ENCODE measurements at regions not wholly inside any gene's neighbourhood (a gene's known extent, or its start where the extent isn't known, plus 50 kb on each side); places are given as distances from the start of the nearest gene placed in this dataset.

DNA sequence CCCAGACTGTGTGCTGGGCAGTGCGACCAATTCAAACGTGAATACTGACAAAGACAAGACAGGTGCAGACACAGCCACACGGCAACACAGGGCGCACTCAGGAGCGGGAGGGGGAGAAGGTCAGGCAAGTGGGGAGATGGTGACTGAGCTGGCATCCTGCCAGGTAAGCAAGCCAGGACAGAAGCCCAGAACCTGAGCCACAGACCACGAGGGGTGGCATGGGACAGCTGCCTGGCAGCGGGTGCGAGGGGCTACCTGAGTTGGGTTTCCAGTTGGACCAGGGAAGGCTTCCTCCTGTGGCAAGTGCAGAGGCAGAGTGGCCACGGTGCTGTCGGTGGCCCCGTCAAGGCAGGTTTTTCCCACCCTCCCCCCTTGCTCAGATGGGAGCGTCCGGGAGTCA is 215.2 kb upstream of the ARID1B start:
- Histone ChIP-seq H3K9me3 (ENCODE audit: control insufficient read depth, insufficient read depth, low read length) (no peaks in the 10 kb centered on the region), H3K4me1 (ENCODE audit: control insufficient read depth, insufficient read depth, low read length) (peaks cover 14% of the 10 kb centered on the region), H3K36me3 (ENCODE audit: control insufficient read depth, insufficient read depth, low read length) (no peaks in the 10 kb centered on the region), H3K4me3 (ENCODE audit: low read depth, low read length) (no peak overlapping the region), H3K27ac (ENCODE audit: low read depth, low read length) (no peak overlapping the region), H3K27me3 (ENCODE audit: control insufficient read depth, insufficient read depth, low read length) (no peaks in the 10 kb centered on the region)
- 85% methylated on average over 9 of the region's 13 CpGs for WGBS (ENCODE audit: insufficient coverage)
- DNase-seq (ENCODE audit: low read depth in 4 of 6, low spot score in 6 of 6), result no peak

DNA sequence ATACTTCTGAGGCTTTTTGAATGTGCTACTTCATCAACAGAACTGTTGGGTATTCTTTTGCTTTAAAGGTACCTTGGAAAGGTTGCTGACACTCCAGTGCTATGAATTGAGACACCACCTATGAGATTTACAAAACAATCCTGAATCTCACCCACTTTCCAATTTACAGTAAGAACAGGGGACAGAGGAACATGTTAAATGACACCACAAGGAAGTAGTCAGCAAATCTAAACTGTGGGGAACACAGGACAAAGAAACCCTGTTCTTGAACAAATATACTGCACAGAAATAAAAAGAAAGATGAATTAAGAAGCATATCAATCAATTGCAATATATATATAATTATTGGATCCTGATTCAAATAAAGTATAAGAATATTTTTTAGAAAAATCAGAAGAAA is 216.7 kb upstream of the ARID1B start:
- no peaks in the 10 kb centered on the region for H3K36me3 ChIP-seq (ENCODE audit: control insufficient read depth, insufficient read depth, low read length)
- DNase-seq (ENCODE audit: low read depth in 4 of 6, low spot score in 6 of 6), result no peak
- H3K4me3 ChIP-seq (ENCODE audit: low read depth, low read length), result no peak overlapping the region
- H3K27ac ChIP-seq (ENCODE audit: low read depth, low read length), result no peak overlapping the region
- H3K9me3 ChIP-seq (ENCODE audit: control insufficient read depth, insufficient read depth, low read length), result no peaks in the 10 kb centered on the region
- H3K4me1 ChIP-seq (ENCODE audit: control insufficient read depth, insufficient read depth, low read length), result peaks cover 14% of the 10 kb centered on the region
- no peaks in the 10 kb centered on the region for H3K27me3 ChIP-seq (ENCODE audit: control insufficient read depth, insufficient read depth, low read length)

DNA sequence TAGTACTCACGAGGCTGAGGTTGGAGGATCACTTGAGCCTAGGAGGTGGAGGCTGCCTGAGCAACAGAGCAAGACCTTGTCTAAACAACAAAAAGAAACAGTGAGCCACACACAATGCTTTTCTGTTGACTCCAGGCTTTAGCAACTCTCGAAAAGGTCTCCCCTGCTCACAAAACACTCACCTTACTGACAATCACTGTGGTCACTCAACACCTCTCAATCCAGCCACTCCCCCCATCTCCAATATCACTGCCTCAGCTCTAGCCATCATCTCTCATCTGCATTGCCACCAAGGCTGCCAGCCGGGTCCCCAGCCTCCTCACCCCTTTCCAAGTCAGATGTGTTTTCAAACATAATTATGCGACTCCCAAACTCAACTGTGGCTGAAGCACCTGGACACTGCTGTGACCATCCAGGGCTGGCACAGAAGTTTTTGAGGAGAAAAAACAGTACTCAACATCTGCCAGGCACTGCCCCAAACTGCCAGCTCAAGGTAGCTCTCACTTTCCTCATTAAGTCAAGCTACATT is 218.0 kb upstream of the ARID1B start:
- H3K27me3 ChIP-seq (ENCODE audit: control insufficient read depth, insufficient read depth, low read length), result no peaks in the 10 kb centered on the region
- H3K9me3 ChIP-seq (ENCODE audit: control insufficient read depth, insufficient read depth, low read length), result no peaks in the 10 kb centered on the region
- H3K27ac ChIP-seq (ENCODE audit: low read depth, low read length), result no peak overlapping the region
- H3K36me3 ChIP-seq (ENCODE audit: control insufficient read depth, insufficient read depth, low read length), result no peaks in the 10 kb centered on the region
- no peak overlapping the region for H3K4me3 ChIP-seq (ENCODE audit: low read depth, low read length)
- 89% methylated on average over 3 of the region's 4 CpGs for WGBS (ENCODE audit: insufficient coverage)
- no peak for DNase-seq (ENCODE audit: low read depth in 4 of 6, low spot score in 6 of 6)
- peaks cover 8% of the 10 kb centered on the region for H3K4me1 ChIP-seq (ENCODE audit: control insufficient read depth, insufficient read depth, low read length)

DNA sequence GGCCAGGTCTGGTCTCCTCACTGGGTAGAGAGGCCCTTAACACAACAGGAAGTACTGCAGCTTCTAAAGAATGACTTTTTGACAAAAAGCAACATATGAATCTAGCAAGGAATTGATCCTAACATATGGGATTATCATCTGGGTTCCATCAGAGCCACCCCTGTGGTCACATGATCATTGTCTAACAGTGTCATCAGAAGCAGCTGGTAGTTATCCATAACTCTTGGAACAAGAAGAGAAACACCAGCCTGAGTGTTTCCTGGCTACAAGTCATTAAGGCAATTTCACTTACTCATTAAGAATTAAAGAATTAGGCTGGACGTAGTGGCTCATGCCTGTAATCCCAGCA is 219.3 kb upstream of the ARID1B start:
- H3K27me3 ChIP-seq (ENCODE audit: control insufficient read depth, insufficient read depth, low read length), result no peaks in the 10 kb centered on the region
- no CpG with 5 or more reads among the region's 1 CpG for WGBS (ENCODE audit: insufficient coverage)
- peaks cover 5% of the 10 kb centered on the region for H3K4me1 ChIP-seq (ENCODE audit: control insufficient read depth, insufficient read depth, low read length)
- H3K27ac ChIP-seq (ENCODE audit: low read depth, low read length), result no peak overlapping the region
- no peak overlapping the region for H3K4me3 ChIP-seq (ENCODE audit: low read depth, low read length)
- H3K36me3 ChIP-seq (ENCODE audit: control insufficient read depth, insufficient read depth, low read length), result no peaks in the 10 kb centered on the region
- no peak for DNase-seq (ENCODE audit: low read depth in 4 of 6, low spot score in 6 of 6)
- no peaks in the 10 kb centered on the region for H3K9me3 ChIP-seq (ENCODE audit: control insufficient read depth, insufficient read depth, low read length)

DNA sequence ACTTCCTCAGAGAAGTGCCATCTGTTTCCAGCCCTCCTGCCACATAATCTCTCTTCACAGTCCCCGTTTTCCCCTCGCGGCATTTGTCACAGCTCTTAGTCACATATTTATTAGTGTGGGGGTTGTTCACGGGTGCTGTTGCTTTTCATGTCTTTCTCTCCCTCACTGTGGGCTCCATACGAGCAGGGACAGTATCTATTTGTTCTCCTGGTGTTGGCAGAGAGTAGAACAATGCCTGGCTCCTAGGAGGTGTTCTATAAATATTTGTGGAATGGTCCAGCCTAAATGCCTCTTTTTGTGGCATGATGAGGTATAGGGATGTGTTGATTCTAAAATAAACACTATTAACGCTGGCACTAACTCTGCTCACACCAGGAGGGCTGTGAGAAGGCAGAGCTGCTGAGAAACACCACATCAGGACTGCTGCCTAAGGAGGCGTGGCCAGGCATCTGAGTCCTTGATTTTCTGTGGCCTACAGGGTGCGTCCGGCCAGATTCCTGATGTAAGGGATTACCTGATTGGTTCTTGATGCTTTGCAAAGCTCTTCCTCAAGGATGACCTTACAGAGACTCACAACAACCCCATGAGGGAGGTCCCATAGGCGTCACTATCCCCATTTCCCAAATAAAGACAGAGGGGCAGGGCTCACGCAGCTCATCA is 219.8 kb upstream of the ARID1B start:
- peak in 2 of 6 donors; percentile 45 to 77 for DNase-seq (ENCODE audit: low read depth in 4 of 6, low spot score in 6 of 6)
- Histone ChIP-seq H3K36me3 (ENCODE audit: control insufficient read depth, insufficient read depth, low read length) (no peaks in the 10 kb centered on the region), H3K27ac (ENCODE audit: low read depth, low read length) (no peak overlapping the region), H3K27me3 (ENCODE audit: control insufficient read depth, insufficient read depth, low read length) (no peaks in the 10 kb centered on the region), H3K4me3 (ENCODE audit: low read depth, low read length) (no peak overlapping the region), H3K9me3 (ENCODE audit: control insufficient read depth, insufficient read depth, low read length) (no peaks in the 10 kb centered on the region), H3K4me1 (ENCODE audit: control insufficient read depth, insufficient read depth, low read length) (peaks cover 5% of the 10 kb centered on the region)
- 36% methylated on average over 4 of the region's 11 CpGs for WGBS (ENCODE audit: insufficient coverage)

DNA sequence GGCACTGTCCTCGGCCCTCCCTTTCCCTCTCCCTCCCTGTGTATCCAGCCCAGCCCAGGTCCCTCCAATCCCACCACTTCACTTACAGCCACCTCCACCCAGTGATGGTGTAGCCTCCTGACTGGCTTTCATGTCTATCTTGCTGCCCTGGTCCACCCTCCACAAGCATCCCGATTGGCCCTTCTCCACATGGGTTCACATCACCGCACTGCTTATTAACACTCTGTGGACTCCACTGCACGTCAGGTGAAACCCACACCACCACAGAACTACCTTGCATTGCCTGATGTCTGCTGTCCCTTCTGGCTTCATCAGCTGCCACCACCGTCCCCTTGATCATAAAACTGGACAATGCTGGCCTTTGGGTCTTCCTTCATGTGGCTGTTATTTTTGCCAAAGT is 220.4 kb upstream of the ARID1B start:
- no peaks in the 10 kb centered on the region for H3K27me3 ChIP-seq (ENCODE audit: control insufficient read depth, insufficient read depth, low read length)
- WGBS (ENCODE audit: insufficient coverage), result 78% methylated on average over 5 of the region's 5 CpGs
- no peaks in the 10 kb centered on the region for H3K9me3 ChIP-seq (ENCODE audit: control insufficient read depth, insufficient read depth, low read length)
- H3K4me1 ChIP-seq (ENCODE audit: control insufficient read depth, insufficient read depth, low read length), result peaks cover 5% of the 10 kb centered on the region
- no peak for DNase-seq (ENCODE audit: low read depth in 4 of 6, low spot score in 6 of 6)
- H3K27ac ChIP-seq (ENCODE audit: low read depth, low read length), result no peak overlapping the region
- H3K36me3 ChIP-seq (ENCODE audit: control insufficient read depth, insufficient read depth, low read length), result no peaks in the 10 kb centered on the region
- H3K4me3 ChIP-seq (ENCODE audit: low read depth, low read length), result no peak overlapping the region

DNA sequence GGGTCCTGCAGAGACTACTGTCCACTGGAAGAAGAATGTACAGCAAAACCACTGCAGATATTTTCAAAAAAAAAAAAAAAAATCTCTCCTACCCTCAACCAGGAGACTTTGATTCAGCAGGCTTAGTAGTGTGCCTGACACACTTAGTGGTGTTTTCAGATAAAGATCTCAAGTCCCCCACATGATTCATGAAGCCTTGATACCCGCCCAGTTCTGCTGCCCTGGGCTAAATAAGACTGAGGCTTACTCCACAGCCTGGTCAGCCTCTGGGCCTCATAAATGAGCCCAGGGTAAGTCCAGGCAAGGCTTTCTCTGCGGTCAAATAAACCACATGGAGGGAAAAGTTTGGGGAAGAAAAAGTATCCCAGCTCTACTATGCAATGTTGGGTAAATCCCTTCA is 222.1 kb upstream of the ARID1B start:
- Histone ChIP-seq H3K27ac (ENCODE audit: low read depth, low read length) (no peak overlapping the region), H3K36me3 (ENCODE audit: control insufficient read depth, insufficient read depth, low read length) (no peaks in the 10 kb centered on the region), H3K4me1 (ENCODE audit: control insufficient read depth, insufficient read depth, low read length) (peaks cover 5% of the 10 kb centered on the region), H3K4me3 (ENCODE audit: low read depth, low read length) (no peak overlapping the region), H3K9me3 (ENCODE audit: control insufficient read depth, insufficient read depth, low read length) (no peaks in the 10 kb centered on the region), H3K27me3 (ENCODE audit: control insufficient read depth, insufficient read depth, low read length) (no peaks in the 10 kb centered on the region)
- 73% methylated on average over 2 of the region's 2 CpGs for WGBS (ENCODE audit: insufficient coverage)
- no peak for DNase-seq (ENCODE audit: low read depth in 4 of 6, low spot score in 6 of 6)

DNA sequence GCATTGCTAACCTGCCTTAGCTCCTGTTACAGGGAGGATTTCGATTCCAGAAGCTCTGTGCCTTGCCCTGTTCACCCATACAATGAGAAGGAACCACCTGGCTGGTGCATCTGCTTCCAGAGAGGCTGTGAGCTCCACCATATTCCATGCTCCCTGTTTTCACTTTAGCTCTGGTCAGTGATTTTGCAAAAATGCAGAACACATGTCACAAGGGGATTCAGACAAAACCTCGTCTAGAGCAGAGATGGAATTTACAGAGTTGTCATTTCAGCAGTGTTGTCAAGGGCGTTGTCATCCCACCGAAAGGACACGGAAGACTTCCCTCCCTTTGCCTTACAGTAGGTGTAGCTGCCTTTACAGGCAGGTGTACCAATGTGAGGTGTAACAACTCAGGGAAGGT is 223.0 kb upstream of the ARID1B start:
- DNase-seq (ENCODE audit: low read depth in 4 of 6, low spot score in 6 of 6), result peak in 1 of 6 donors; percentile 45
- Histone ChIP-seq H3K9me3 (ENCODE audit: control insufficient read depth, insufficient read depth, low read length) (no peaks in the 10 kb centered on the region), H3K27ac (ENCODE audit: low read depth, low read length) (no peak overlapping the region), H3K27me3 (ENCODE audit: control insufficient read depth, insufficient read depth, low read length) (no peaks in the 10 kb centered on the region), H3K4me1 (ENCODE audit: control insufficient read depth, insufficient read depth, low read length) (peaks cover 5% of the 10 kb centered on the region), H3K36me3 (ENCODE audit: control insufficient read depth, insufficient read depth, low read length) (no peaks in the 10 kb centered on the region), H3K4me3 (ENCODE audit: low read depth, low read length) (no peak overlapping the region)
- WGBS (ENCODE audit: insufficient coverage), result 40% methylated on average over 1 of the region's 5 CpGs

DNA sequence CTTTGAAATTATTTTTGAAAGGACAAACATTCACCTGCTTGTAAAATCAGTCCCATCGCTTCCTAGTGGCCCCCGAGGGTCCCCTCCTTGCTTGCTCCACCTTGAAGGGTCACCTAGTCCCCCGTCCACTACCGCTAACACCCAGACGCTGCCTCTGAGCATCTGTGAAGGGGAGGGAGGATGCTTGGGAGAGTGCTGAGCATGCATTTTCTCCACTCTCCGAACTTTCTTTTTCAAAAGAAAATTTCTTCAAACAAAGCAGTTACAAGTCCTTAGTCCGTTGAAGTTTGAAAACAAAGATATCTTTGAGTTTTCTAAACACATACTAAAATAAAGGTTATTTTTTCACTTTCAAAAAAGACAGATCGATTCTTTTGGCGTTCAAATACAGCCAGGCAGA is 224.3 kb upstream of the ARID1B start:
- WGBS (ENCODE audit: insufficient coverage), result no CpG with 5 or more reads among the region's 9 CpGs
- no peaks in the 10 kb centered on the region for H3K36me3 ChIP-seq (ENCODE audit: control insufficient read depth, insufficient read depth, low read length)
- H3K27ac ChIP-seq (ENCODE audit: low read depth, low read length), result no peak overlapping the region
- no peaks in the 10 kb centered on the region for H3K27me3 ChIP-seq (ENCODE audit: control insufficient read depth, insufficient read depth, low read length)
- peaks cover 9% of the 10 kb centered on the region for H3K4me1 ChIP-seq (ENCODE audit: control insufficient read depth, insufficient read depth, low read length)
- H3K9me3 ChIP-seq (ENCODE audit: control insufficient read depth, insufficient read depth, low read length), result no peaks in the 10 kb centered on the region
- no peak overlapping the region for H3K4me3 ChIP-seq (ENCODE audit: low read depth, low read length)
- no peak for DNase-seq (ENCODE audit: low read depth in 4 of 6, low spot score in 6 of 6)

DNA sequence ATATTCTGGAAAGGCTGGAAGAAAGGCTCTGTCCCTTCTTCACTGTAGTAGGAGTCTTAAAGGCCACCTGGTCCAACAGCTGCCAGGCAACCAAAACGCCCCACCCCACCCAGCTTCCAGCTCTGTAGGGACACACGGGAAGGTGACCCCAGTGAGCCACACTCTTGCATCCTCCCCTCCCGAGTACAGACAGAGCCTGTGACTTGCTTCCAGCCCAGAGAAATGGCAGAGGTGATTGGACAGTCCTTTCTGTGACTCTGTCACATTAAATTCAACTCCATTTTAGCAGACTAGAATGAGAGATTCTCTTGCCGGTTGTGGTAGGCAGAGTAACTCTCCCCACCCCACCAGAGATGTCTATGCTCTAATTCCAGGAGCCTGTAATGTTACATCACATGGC is 226.2 kb upstream of the ARID1B start:
- Histone ChIP-seq H3K4me1 (ENCODE audit: control insufficient read depth, insufficient read depth, low read length) (peaks cover 4% of the 10 kb centered on the region), H3K27me3 (ENCODE audit: control insufficient read depth, insufficient read depth, low read length) (no peaks in the 10 kb centered on the region), H3K9me3 (ENCODE audit: control insufficient read depth, insufficient read depth, low read length) (no peaks in the 10 kb centered on the region), H3K36me3 (ENCODE audit: control insufficient read depth, insufficient read depth, low read length) (no peaks in the 10 kb centered on the region), H3K4me3 (ENCODE audit: low read depth, low read length) (no peak overlapping the region), H3K27ac (ENCODE audit: low read depth, low read length) (no peak overlapping the region)
- DNase-seq (ENCODE audit: low read depth in 4 of 6, low spot score in 6 of 6), result no peak
- 78% methylated on average over 3 of the region's 4 CpGs for WGBS (ENCODE audit: insufficient coverage)
